Activated B cell treated with CpG ODN at 0.5 μM for 24 hours (primary cell): ENCODE measurements at regions not wholly inside any gene's neighbourhood (a gene's known extent, or its start where the extent isn't known, plus 50 kb on each side); places are given as distances from the start of the nearest gene placed in this dataset.

Experiments used
- ATAC-seq: fragments of 200-7000 bp; cut with Tn5 transposase; one replicate; pipeline ENCODE4 v1.10.0; 2021; ENCODE audit warnings: low read depth, mild to moderate bottlenecking, moderate library complexity
- CTCF ChIA-PET: fragments of 350-600 bp; sonication (Branson Sonifier 250); formaldehyde crosslinking; loops from one replicate; lab custom pipeline; 2021; ENCODE audit warnings: antibody characterized with exemption; lab: Charles Lee
- POLR2A ChIA-PET: fragments of 350-600 bp; sonication (Branson Sonifier 250); formaldehyde crosslinking; loops from one replicate; lab custom pipeline; 2021; ENCODE audit warnings: antibody characterized with exemption; lab: Charles Lee
- DNase-seq: peaks from one replicate; pipeline ENCODE4 v3.0.0; 2022
- H3K27ac Mint-ChIP-seq: one replicate; pipeline ENCODE4 v1.8.0; 2020; ENCODE audit warnings: mixed read lengths
- H3K27me3 Mint-ChIP-seq: one replicate; pipeline ENCODE4 v1.8.0; 2021; ENCODE audit warnings: mixed read lengths
- H3K36me3 Mint-ChIP-seq: one replicate; pipeline ENCODE4 v1.8.0; 2021; ENCODE audit warnings: low read depth, mixed read lengths
- H3K4me1 Mint-ChIP-seq: one replicate; pipeline ENCODE4 v1.8.0; 2021; ENCODE audit warnings: mixed read lengths
- H3K4me3 Mint-ChIP-seq: one replicate; pipeline ENCODE4 v1.8.0; 2020; ENCODE audit warnings: mild to moderate bottlenecking, mixed read lengths
- H3K9me3 Mint-ChIP-seq: one replicate; pipeline ENCODE4 v1.8.0; 2020; ENCODE audit warnings: mixed read lengths
- intact Hi-C: fragments of 100-400 bp; cut with micrococcal nuclease; formaldehyde crosslinking; loops from one replicate; pipeline ENCODE4 v1.15.1; 2024
- TF ChIP-seq, protein P1 (sequence below): fragments of 200-600 bp; IDR thresholded peaks from one replicate; pipeline ENCODE4 v1.8.0; 2022; ENCODE audit warnings: antibody characterized with exemption, mild to moderate bottlenecking

DNA sequence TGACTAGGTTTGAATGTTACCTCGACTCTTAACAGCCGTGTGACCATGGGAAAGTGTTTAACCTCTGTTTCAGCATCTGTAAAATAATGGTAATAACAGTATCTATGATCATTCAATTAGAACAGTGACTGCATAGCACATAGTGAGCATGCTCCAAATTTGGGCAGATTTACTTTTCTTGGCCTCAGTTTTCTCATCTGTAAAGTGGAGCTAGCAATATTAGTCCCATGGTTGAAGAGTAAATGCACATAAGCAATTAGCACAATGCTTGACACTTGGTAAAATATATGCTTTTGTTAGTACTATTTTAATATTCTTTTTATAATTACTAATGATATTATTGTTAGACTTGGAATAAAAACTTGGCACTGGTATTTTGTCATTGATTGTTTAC, 66.4 kb upstream of the TANC1 start:
- Mint-ChIP-seq H3K4me3 (no peak overlapping the region), H3K27me3 (peaks cover 2% of the 10 kb centered on the region), H3K9me3 (no peaks in the 10 kb centered on the region), H3K36me3 (no peaks in the 10 kb centered on the region), H3K4me1 (no peaks in the 10 kb centered on the region), H3K27ac (no peak overlapping the region)
- TF ChIP-seq, protein P1, sequence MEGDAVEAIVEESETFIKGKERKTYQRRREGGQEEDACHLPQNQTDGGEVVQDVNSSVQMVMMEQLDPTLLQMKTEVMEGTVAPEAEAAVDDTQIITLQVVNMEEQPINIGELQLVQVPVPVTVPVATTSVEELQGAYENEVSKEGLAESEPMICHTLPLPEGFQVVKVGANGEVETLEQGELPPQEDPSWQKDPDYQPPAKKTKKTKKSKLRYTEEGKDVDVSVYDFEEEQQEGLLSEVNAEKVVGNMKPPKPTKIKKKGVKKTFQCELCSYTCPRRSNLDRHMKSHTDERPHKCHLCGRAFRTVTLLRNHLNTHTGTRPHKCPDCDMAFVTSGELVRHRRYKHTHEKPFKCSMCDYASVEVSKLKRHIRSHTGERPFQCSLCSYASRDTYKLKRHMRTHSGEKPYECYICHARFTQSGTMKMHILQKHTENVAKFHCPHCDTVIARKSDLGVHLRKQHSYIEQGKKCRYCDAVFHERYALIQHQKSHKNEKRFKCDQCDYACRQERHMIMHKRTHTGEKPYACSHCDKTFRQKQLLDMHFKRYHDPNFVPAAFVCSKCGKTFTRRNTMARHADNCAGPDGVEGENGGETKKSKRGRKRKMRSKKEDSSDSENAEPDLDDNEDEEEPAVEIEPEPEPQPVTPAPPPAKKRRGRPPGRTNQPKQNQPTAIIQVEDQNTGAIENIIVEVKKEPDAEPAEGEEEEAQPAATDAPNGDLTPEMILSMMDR = no peak
- ChIA-PET POLR2A (no interaction called here), CTCF (interaction anchor here (0.9 to 3.2 kb wide), 5 partner anchors 213 to 1066 kb away, joined by 3 to 20 read pairs (median 8); no protein-coding TSS in a partner anchor)
- intact Hi-C loops = no loop called here
- no peak for DNase-seq
- ATAC-seq = no peak

DNA sequence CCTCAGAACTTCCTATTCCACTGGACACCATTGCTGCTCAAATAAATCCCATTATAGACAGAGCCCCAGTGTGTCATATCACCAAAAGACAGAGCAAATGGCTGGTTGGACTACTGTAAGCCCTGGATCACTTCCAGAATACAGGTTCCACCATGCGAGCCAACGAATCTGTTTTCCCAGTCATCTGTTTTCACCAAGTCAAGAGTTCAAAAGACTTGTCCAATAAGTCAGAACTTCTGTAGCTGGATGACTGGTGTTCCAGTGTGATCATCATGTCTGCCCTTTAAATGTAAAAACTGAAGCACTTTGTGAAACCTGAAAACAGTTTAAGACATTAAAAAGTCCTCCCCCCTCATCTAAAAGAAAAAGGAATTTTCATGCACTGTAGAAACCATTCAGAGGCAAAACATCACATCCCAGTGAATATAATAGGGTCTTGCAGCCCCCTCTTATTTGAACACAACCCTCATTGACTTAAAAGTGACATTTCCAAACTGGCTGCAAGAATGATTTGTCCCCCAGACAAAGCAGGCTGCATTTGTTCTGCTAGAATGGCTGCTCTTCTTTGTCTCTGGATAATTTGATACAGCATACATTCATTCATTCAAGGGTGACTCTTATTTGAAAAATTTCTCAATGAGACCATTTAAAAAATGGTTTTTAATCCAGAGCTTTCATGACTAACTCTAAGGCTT, 64.6 kb upstream of the TANC1 start:
- ChIA-PET CTCF (interaction anchor here (3.2 kb wide), 1 partner anchor 215 kb away, joined by 20 read pairs; no protein-coding TSS in a partner anchor), POLR2A (no interaction called here)
- no peak overlapping the region for H3K27ac Mint-ChIP-seq
- no peak overlapping the region for H3K4me3 Mint-ChIP-seq
- no peak for ATAC-seq
- no peaks in the 10 kb centered on the region for H3K4me1 Mint-ChIP-seq
- TF ChIP-seq, protein P1 = no peak
- peaks cover 2% of the 10 kb centered on the region for H3K27me3 Mint-ChIP-seq
- intact Hi-C loops = no loop called here
- no peaks in the 10 kb centered on the region for H3K36me3 Mint-ChIP-seq
- H3K9me3 Mint-ChIP-seq = no peaks in the 10 kb centered on the region
- no peak for DNase-seq

DNA sequence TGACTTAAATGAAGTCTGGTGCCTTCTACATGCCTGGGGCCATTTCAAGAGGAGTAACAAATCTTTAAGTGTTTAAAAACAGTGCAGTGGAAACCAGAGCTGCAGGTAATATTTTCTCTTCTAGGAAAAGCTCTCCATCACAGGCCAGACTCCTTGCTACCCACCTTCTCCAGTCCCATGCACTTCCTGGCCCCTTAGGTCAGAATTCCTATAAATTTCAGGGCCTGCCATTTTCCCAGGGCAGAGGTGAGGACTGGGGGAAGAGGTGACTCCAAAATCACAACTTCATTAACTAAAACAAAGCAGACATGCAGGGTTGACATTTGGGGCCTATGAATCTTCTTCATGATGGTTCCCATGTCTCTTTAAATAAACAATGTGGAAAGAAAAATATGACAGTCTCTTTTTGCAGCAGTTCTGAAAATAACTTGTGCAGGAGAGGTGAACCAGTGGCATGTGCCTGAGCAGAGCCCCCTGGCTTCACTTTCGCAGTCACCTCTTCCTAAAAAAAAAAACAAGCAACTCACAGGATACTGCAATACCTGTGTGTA, 63.7 kb upstream of the TANC1 start:
- CTCF ChIA-PET = interaction anchor here (3.2 kb wide), 1 partner anchor 214 kb away, joined by 20 read pairs; no protein-coding TSS in a partner anchor

DNA sequence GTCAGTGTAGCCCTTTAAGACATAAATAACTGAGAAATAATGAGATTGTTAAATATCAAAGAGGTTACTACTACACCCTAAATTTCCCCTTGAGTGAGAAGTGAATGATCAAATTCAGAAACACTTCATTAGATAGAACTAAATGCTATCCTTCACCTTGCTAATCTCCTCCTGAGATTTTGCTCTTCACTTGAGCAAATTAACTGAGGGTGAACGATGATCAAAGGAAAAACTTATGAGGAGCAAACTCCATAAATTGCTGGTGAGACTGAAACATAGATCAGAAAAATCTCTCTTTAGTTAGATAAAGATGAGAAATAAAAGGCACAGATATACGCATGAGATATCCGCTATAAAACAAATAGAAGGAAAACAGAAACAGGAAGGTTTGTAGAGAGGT, 63.1 kb upstream of the TANC1 start:
- Mint-ChIP-seq H3K36me3 (no peaks in the 10 kb centered on the region), H3K4me1 (no peaks in the 10 kb centered on the region), H3K27ac (no peak overlapping the region), H3K4me3 (no peak overlapping the region), H3K9me3 (no peaks in the 10 kb centered on the region), H3K27me3 (no peaks in the 10 kb centered on the region)
- CTCF ChIA-PET = no interaction called here
- POLR2A ChIA-PET = no interaction called here
- no peak for ATAC-seq
- TF ChIP-seq, protein P1 = no peak
- no peak for DNase-seq
- intact Hi-C loops = no loop called here

More for the DNA sequence above, 63.7 kb upstream of the TANC1 start:
- TF ChIP-seq, protein P1 = no peak
- ATAC-seq (no peak), DNase-seq (no peak)
- Mint-ChIP-seq H3K4me3 (no peak overlapping the region), H3K9me3 (no peaks in the 10 kb centered on the region), H3K36me3 (no peaks in the 10 kb centered on the region), H3K4me1 (no peaks in the 10 kb centered on the region), H3K27ac (no peak overlapping the region), H3K27me3 (peaks cover under 1% of the 10 kb centered on the region)
- intact Hi-C loops = no loop called here
- POLR2A ChIA-PET = no interaction called here

DNA sequence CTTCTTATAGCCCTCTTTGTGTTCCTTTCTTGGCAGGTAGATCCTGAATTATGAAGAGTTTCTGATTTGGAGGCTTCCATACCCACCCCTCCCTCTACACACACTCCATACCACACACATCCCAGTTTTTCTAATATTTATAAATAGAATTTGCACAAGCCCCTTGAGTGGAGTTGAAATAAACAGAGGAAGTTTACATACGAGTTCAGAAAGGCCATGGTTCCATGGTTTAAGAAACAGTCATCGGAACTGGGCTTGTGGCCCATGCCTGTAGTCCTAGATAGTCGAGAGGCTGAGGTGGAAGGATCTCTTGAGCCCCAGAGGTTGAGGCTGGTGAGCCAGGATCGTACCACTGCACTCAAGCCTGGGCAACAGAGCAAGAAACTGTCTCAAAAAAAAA, 62.7 kb upstream of the TANC1 start:
- ChIA-PET CTCF (no interaction called here), POLR2A (no interaction called here)
- TF ChIP-seq, protein P1 = no peak
- H3K9me3 Mint-ChIP-seq = no peaks in the 10 kb centered on the region
- H3K4me3 Mint-ChIP-seq = no peak overlapping the region
- DNase-seq (no peak), ATAC-seq (no peak)
- no peaks in the 10 kb centered on the region for H3K4me1 Mint-ChIP-seq
- no peak overlapping the region for H3K27ac Mint-ChIP-seq
- H3K36me3 Mint-ChIP-seq = no peaks in the 10 kb centered on the region
- intact Hi-C loops = no loop called here
- H3K27me3 Mint-ChIP-seq = no peaks in the 10 kb centered on the region
